ENCODE measurements at regions not wholly inside any gene's neighbourhood (a gene's known extent, or its start where the extent isn't known, plus 50 kb on each side); places are given as distances from the start of the nearest gene placed in this dataset.
A peak's percentile ranks its signal among the peaks of the same experiment; 100 is the strongest.

DNA sequence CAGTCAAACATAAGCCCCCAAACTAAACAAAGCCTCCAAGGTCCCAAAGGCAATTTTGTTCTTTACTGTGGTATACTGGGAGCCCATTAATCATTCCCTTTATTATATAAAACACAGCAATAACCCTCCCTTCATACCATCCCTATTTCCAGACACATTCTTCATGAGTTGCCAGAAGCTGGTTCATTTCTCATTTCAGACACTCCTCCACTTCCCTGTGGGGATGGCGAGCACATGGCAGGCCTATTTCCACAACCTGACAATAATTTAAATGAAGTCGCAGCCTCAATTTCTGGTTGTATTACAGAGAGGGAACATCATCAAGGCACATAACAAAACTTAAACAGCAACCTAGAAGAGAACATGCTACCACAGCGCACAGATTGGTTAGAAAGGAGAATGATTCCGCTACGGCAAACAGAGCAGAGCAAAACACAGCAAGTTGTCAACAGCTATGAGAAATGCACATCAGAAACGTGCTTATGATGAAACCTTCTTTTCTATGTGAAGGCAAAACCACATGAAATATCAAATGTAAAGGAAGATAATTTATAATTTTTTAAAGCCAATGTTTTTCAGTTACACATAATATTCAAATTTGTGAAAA, 63.3 kb upstream of the ARHGEF3 start:
- peaks cover 0 to 6% (median 3%) of the 10 kb centered on the region in 3 donors for H3K4me1 ChIP-seq
- DNase-seq (no peak), ATAC-seq (no peak), FAIRE-seq (no peak)
- no peak overlapping the region for H3K27ac ChIP-seq
- H3K9me3 ChIP-seq = no peaks in the 10 kb centered on the region
- TF ChIP-seq, protein P1, sequence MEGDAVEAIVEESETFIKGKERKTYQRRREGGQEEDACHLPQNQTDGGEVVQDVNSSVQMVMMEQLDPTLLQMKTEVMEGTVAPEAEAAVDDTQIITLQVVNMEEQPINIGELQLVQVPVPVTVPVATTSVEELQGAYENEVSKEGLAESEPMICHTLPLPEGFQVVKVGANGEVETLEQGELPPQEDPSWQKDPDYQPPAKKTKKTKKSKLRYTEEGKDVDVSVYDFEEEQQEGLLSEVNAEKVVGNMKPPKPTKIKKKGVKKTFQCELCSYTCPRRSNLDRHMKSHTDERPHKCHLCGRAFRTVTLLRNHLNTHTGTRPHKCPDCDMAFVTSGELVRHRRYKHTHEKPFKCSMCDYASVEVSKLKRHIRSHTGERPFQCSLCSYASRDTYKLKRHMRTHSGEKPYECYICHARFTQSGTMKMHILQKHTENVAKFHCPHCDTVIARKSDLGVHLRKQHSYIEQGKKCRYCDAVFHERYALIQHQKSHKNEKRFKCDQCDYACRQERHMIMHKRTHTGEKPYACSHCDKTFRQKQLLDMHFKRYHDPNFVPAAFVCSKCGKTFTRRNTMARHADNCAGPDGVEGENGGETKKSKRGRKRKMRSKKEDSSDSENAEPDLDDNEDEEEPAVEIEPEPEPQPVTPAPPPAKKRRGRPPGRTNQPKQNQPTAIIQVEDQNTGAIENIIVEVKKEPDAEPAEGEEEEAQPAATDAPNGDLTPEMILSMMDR (IDR thresholded peaks at IDR 0.05) = no peak
- H3K36me3 ChIP-seq = no peaks in the 10 kb centered on the region
- WGBS, 2 donors = 92 to 93% methylated on average over 6 of the region's 6 CpGs
- intact Hi-C loops (cut with DNase I) = no loop called here
- H3K4me3 ChIP-seq = no peak overlapping the region
- H3K27me3 ChIP-seq = no peaks in the 10 kb centered on the region

DNA sequence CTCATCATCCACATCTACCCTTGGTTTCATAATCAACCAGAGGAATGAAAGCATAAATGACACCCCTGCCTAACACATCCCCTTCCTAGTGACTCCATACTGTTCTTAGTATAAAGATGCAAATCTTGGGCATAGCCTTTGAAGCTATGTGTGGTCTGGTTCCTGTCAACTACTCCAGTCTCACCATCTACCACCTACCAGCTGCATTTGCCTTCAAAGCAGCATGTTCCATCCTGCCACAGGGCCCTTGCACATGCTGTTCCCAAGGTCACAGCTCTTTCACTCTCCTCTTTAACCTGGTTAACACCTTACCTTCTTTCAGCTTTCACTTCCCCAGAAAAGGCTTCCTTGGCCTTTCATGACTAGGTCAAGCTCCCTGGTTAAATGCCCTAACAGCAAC, 62.3 kb upstream of the ARHGEF3 start:
- TF ChIP-seq, protein P1 (IDR thresholded peaks at IDR 0.05) = no peak
- Histone ChIP-seq H3K4me3 (no peak overlapping the region), H3K27me3 (no peaks in the 10 kb centered on the region), H3K27ac (no peak overlapping the region), H3K36me3 (no peaks in the 10 kb centered on the region), H3K9me3 (no peaks in the 10 kb centered on the region), H3K4me1 (peaks cover 0 to 2% (median 0%) of the 10 kb centered on the region in 3 donors)
- no peak for FAIRE-seq
- ATAC-seq = no peak
- DNase-seq = no peak
- intact Hi-C loops (cut with DNase I) = no loop called here

DNA sequence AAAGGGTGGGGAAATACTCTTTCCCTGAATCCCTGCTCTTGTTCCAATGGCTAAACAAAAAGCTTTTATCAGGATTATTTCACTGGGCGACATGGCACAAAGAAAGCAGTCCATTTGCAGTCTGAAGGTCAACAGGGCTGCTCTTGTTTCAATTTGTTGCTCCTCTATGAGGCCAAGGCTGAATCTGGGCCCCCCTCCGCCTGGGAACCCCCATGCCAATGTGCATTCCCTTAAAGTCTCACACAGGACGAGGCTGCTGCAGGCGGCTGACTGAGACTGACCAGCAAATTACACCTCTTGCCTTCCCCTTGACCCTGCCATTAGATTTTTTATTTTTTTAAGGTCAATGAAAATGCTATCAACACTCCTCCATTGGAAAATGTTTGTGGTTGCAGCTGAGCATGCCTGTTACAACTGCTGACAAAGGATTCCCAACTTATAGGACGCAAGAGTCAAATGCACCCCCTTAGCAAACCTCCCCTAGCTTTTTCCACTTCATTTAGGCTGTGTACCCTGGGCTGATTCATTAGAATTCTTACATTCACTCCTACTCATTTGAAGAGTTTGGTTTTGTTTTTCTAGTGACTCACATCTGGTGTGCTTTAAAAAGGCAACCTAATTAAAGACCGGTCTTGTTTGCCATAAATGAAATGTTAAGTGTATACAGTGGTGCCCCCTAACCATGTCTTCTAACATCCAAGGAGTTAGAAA, 60.8 kb upstream of the ARHGEF3 start:
- H3K36me3 ChIP-seq = no peaks in the 10 kb centered on the region
- no peak for FAIRE-seq
- 82 to 85% methylated on average over 6 of the region's 6 CpGs for WGBS, 2 donors
- no peaks in the 10 kb centered on the region for H3K4me1 ChIP-seq
- ATAC-seq = peak in 2 of 4 donors; percentile 15 to 44
- H3K9me3 ChIP-seq = no peaks in the 10 kb centered on the region
- no peak overlapping the region for H3K4me3 ChIP-seq
- DNase-seq = no peak
- H3K27ac ChIP-seq = no peak overlapping the region
- TF ChIP-seq, protein P1 (IDR thresholded peaks at IDR 0.05) = no peak
- H3K27me3 ChIP-seq = no peaks in the 10 kb centered on the region
- intact Hi-C loops (cut with DNase I) = no loop called here

DNA sequence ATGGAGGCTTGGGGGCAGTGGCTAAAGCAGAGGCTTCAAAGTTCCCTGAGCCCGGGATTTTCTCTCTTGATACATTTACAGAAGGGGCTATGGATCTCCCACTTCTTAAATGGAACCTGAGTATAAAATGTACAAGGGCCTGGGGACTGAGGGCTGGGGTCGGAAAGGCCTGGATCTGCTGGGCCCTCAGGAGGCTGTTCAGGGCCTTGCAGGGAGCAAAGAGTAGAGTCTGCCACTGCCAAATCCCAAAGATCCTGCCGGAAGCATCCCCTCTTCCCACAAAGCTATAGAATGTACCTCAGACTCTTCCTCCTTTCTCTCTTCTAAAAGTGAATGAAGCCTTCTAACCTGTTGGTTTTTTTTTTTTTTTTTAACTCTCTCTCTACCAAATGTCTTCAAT, 59.8 kb upstream of the ARHGEF3 start:
- ATAC-seq (no peak), DNase-seq (no peak), FAIRE-seq (no peak)
- intact Hi-C loops (cut with DNase I) = no loop called here
- Histone ChIP-seq H3K36me3 (no peaks in the 10 kb centered on the region), H3K27me3 (no peaks in the 10 kb centered on the region), H3K4me3 (no peak overlapping the region), H3K27ac (no peak overlapping the region), H3K4me1 (no peaks in the 10 kb centered on the region), H3K9me3 (no peaks in the 10 kb centered on the region)
- TF ChIP-seq, protein P1 (IDR thresholded peaks at IDR 0.05) = no peak
- WGBS, 2 donors = 61 to 89% methylated on average over 3 of the region's 3 CpGs

DNA sequence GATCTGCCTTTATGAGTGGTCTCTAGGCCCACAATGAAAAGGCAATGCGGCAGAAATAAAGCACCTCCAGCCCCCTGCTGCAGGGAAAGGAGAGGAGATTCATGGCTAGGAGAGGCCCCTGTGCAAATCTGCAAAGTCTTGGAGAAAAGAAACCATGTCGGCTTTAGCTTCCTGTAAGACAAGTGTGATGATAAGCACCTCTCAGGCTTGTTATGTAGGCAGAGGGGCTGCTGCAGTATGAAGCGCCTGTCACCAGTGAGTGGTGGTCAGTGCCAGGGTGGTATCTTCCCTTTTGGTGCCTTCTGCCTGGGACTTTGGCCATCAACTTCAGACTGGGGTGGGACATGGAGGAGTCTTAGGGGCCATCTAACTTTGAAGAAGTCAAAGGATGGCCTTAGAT, 59.2 kb upstream of the ARHGEF3 start:
- no peaks in the 10 kb centered on the region for H3K9me3 ChIP-seq
- no peaks in the 10 kb centered on the region for H3K36me3 ChIP-seq
- H3K27ac ChIP-seq = no peak overlapping the region
- 87 to 88% methylated on average over 3 of the region's 3 CpGs for WGBS, 2 donors
- no peak overlapping the region for H3K4me3 ChIP-seq
- no peaks in the 10 kb centered on the region for H3K27me3 ChIP-seq
- ATAC-seq = no peak
- intact Hi-C loops (cut with DNase I) = no loop called here
- FAIRE-seq = no peak
- TF ChIP-seq, protein P1 (IDR thresholded peaks at IDR 0.05) = no peak
- no peak for DNase-seq
- no peaks in the 10 kb centered on the region for H3K4me1 ChIP-seq
